HEK293 (cell line): ENCODE measurements at regions not wholly inside any gene's neighbourhood (a gene's known extent, or its start where the extent isn't known, plus 50 kb on each side); places are given as distances from the start of the nearest gene placed in this dataset.

ENCODE experiments used
- CTCF ChIP-seq: fragments of 450-650 bp; formaldehyde crosslinking; IDR thresholded peaks from 2 replicates; pipeline ENCODE4 v1.5.1; 2016; ENCODE audit warnings: missing biosample characterization, missing genetic modification characterization
- KLF16 ChIP-seq: fragments of 450-650 bp; formaldehyde crosslinking; IDR thresholded peaks from 2 replicates; pipeline ENCODE4 v1.5.1; 2017; ENCODE audit warnings: missing biosample characterization, missing genetic modification characterization
- TCF7L2 ChIP-seq: IDR thresholded peaks from 2 replicates; pipeline ENCODE4 v1.6.1; 2011; ENCODE audit warnings: low read depth, mild to moderate bottlenecking, inconsistent platforms, low read length, moderate library complexity, borderline replicate concordance
- TRIM28 ChIP-seq: IDR thresholded peaks from 2 replicates; pipeline ENCODE4 v1.6.1; 2011; ENCODE audit warnings: low read length, control low read depth, borderline replicate concordance
- WT1 ChIP-seq: fragments of 450-650 bp; formaldehyde crosslinking; IDR thresholded peaks from 2 replicates; pipeline ENCODE4 v1.5.1; 2016; ENCODE audit warnings: missing biosample characterization, missing genetic modification characterization
- YY1 ChIP-seq: fragments of 450-650 bp; formaldehyde crosslinking; IDR thresholded peaks from 2 replicates; pipeline ENCODE4 v1.5.1; 2018; ENCODE audit warnings: missing biosample characterization, missing genetic modification characterization
- ZBTB1 ChIP-seq: fragments of 450-650 bp; formaldehyde crosslinking; IDR thresholded peaks from 2 replicates; pipeline ENCODE4 v1.5.1; 2016; ENCODE audit warnings: missing biosample characterization, missing genetic modification characterization
- ZNF140 ChIP-seq: fragments of 450-650 bp; formaldehyde crosslinking; IDR thresholded peaks from 2 replicates; pipeline ENCODE4 v1.5.1; 2016; ENCODE audit warnings: missing biosample characterization, missing genetic modification characterization
- ZNF23 ChIP-seq: fragments of 450-650 bp; formaldehyde crosslinking; IDR thresholded peaks from 2 replicates; pipeline ENCODE4 v1.5.1; 2016; ENCODE audit warnings: missing biosample characterization, missing genetic modification characterization, borderline replicate concordance
- ZNF561 ChIP-seq: fragments of 450-650 bp; IDR thresholded peaks from 2 replicates; pipeline ENCODE4 v1.5.1; 2018; ENCODE audit warnings: missing biosample characterization, missing genetic modification characterization, borderline replicate concordance
- ZNF658 ChIP-seq: fragments of 450-650 bp; formaldehyde crosslinking; IDR thresholded peaks from 2 replicates; pipeline ENCODE4; 2016; ENCODE audit warnings: missing biosample characterization, missing genetic modification characterization
- ZNF701 ChIP-seq: fragments of 450-650 bp; formaldehyde crosslinking; IDR thresholded peaks from 2 replicates; pipeline ENCODE4 v1.5.1; 2016; ENCODE audit warnings: missing biosample characterization, missing genetic modification characterization
- TF ChIP-seq, protein P1 (sequence below): fragments of 450-650 bp; formaldehyde crosslinking; IDR thresholded peaks from 2 replicates; pipeline ENCODE4 v1.5.1; 2016; ENCODE audit warnings: missing biosample characterization, missing genetic modification characterization
- TF ChIP-seq, protein P2 (sequence below): fragments of 450-650 bp; formaldehyde crosslinking; optimal IDR thresholded peaks from 2 replicates; pipeline ENCODE3; 2016; ENCODE audit warnings: missing biosample characterization, mild to moderate bottlenecking, missing genetic modification characterization

- TF ChIP-seq, protein P1, sequence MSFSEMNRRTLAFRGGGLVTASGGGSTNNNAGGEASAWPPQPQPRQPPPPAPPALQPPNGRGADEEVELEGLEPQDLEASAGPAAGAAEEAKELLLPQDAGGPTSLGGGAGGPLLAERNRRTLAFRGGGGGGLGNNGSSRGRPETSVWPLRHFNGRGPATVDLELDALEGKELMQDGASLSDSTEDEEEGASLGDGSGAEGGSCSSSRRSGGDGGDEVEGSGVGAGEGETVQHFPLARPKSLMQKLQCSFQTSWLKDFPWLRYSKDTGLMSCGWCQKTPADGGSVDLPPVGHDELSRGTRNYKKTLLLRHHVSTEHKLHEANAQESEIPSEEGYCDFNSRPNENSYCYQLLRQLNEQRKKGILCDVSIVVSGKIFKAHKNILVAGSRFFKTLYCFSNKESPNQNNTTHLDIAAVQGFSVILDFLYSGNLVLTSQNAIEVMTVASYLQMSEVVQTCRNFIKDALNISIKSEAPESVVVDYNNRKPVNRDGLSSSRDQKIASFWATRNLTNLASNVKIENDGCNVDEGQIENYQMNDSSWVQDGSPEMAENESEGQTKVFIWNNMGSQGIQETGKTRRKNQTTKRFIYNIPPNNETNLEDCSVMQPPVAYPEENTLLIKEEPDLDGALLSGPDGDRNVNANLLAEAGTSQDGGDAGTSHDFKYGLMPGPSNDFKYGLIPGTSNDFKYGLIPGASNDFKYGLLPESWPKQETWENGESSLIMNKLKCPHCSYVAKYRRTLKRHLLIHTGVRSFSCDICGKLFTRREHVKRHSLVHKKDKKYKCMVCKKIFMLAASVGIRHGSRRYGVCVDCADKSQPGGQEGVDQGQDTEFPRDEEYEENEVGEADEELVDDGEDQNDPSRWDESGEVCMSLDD (tag by site-specific recombination) = no peak
- TF ChIP-seq, protein P2, sequence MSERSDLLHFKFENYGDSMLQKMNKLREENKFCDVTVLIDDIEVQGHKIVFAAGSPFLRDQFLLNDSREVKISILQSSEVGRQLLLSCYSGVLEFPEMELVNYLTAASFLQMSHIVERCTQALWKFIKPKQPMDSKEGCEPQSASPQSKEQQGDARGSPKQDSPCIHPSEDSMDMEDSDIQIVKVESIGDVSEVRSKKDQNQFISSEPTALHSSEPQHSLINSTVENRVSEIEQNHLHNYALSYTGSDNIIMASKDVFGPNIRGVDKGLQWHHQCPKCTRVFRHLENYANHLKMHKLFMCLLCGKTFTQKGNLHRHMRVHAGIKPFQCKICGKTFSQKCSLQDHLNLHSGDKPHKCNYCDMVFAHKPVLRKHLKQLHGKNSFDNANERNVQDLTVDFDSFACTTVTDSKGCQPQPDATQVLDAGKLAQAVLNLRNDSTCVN = no peak
- TF ChIP-seq CTCF (tag by site-specific recombination) = no peak
- TF ChIP-seq KLF16 = no peak
- no peak for TF ChIP-seq TRIM28
- TF ChIP-seq ZNF140 (tag by site-specific recombination) = no peak
- TF ChIP-seq YY1 = no peak
- no peak for TF ChIP-seq ZNF561 (tag by site-specific recombination)
- TF ChIP-seq ZNF701 (tag by site-specific recombination) = no peak
- no peak for TF ChIP-seq WT1 (tag by site-specific recombination)
- no peak for TF ChIP-seq TCF7L2
- no peak for TF ChIP-seq ZNF658 (tag by site-specific recombination)
- TF ChIP-seq ZBTB1 (tag by site-specific recombination) = no peak
- TF ChIP-seq ZNF23 (tag by site-specific recombination) = no peak
Observed at GRCh38 chr7:46549347-46549746, 628.3 kb upstream of the IGFBP3 start.
